Trophoblast cell (in vitro differentiated cells and primary cell): ENCODE measurements at regions not wholly inside any gene's neighbourhood (a gene's known extent, or its start where the extent isn't known, plus 50 kb on each side); places are given as distances from the start of the nearest gene placed in this dataset.
A peak's percentile ranks its signal among the peaks of the same experiment; 100 is the strongest.

Experiments
- DNase-seq, 2 donors: peaks; one replicate each; pipeline ENCODE4 v3.0.0-alpha.2; 2016
- H2AFZ ChIP-seq: 2 replicates; pipeline ENCODE4 v1.6.1; 2013; ENCODE audit warnings: low read length, moderate library complexity, mild to moderate bottlenecking; ENCODE audit not compliant: insufficient read depth, poor library complexity
- H2AK5ac ChIP-seq: 2 replicates; pipeline ENCODE4 v1.6.1; 2013; ENCODE audit warnings: mild to moderate bottlenecking, low read length
- H2BK120ac ChIP-seq: 2 replicates; pipeline ENCODE4 v1.6.1; 2013; ENCODE audit warnings: low read length, mild to moderate bottlenecking, moderate library complexity; ENCODE audit not compliant: insufficient read depth, poor library complexity
- H2BK12ac ChIP-seq: 2 replicates; pipeline ENCODE4 v1.6.1; 2013; ENCODE audit warnings: mild to moderate bottlenecking, low read length, moderate library complexity
- H2BK5ac ChIP-seq: 2 replicates; pipeline ENCODE4 v1.6.1; 2013; ENCODE audit warnings: low read length, low read depth, moderate library complexity, mild to moderate bottlenecking; ENCODE audit not compliant: poor library complexity
- H3K14ac ChIP-seq: 2 replicates; pipeline ENCODE4 v1.6.1; 2013; ENCODE audit warnings: mild to moderate bottlenecking, low read length
- H3K18ac ChIP-seq: 2 replicates; pipeline ENCODE4 v1.6.1; 2013; ENCODE audit warnings: mild to moderate bottlenecking, low read length
- H3K23ac ChIP-seq: 2 replicates; pipeline ENCODE4 v1.6.1; 2013; ENCODE audit warnings: low read length
- H3K27ac ChIP-seq: 2 replicates; pipeline ENCODE4 v1.5.1; 2013; ENCODE audit warnings: low read depth, mild to moderate bottlenecking, inconsistent platforms, low read length, moderate library complexity
- H3K27me3 ChIP-seq: 2 replicates; pipeline ENCODE4 v1.6.1; 2013; ENCODE audit warnings: inconsistent platforms, mild to moderate bottlenecking, low read length, moderate library complexity; ENCODE audit not compliant: insufficient read depth
- H3K36me3 ChIP-seq, 2 experiments: 1 replicate in 1 of 2; 2 replicates in 1 of 2; pipeline ENCODE4 v1.6.1; 2013; ENCODE audit warnings: low read length in 2 of 2, mild to moderate bottlenecking in 2 of 2, moderate library complexity in 1 of 2; ENCODE audit not compliant: insufficient read depth in 2 of 2, control insufficient read depth in 1 of 2
- H3K4ac ChIP-seq: 2 replicates; pipeline ENCODE4 v1.6.1; 2013; ENCODE audit warnings: low read depth, mild to moderate bottlenecking, low read length, moderate library complexity
- H3K4me1 ChIP-seq, 2 experiments: 1 replicate in 1 of 2; 2 replicates in 1 of 2; pipeline ENCODE4 v1.6.1; 2013; ENCODE audit warnings: low read length in 2 of 2, mild to moderate bottlenecking in 2 of 2, moderate library complexity in 1 of 2; ENCODE audit not compliant: insufficient read depth in 2 of 2, control insufficient read depth in 1 of 2
- H3K4me2 ChIP-seq: 2 replicates; pipeline ENCODE4 v1.6.1; 2013; ENCODE audit warnings: inconsistent platforms, mild to moderate bottlenecking, low read length, moderate library complexity
- H3K4me3 ChIP-seq: 2 replicates; pipeline ENCODE4 v1.5.1; 2013; ENCODE audit warnings: mild to moderate bottlenecking, low read depth, low read length, inconsistent platforms
- H3K79me1 ChIP-seq: one replicate; pipeline ENCODE4 v1.6.1; 2013; ENCODE audit warnings: low read length
- H3K79me2 ChIP-seq: 2 replicates; pipeline ENCODE4 v1.6.1; 2013; ENCODE audit warnings: low read length, mild to moderate bottlenecking; ENCODE audit not compliant: control insufficient read depth, insufficient read depth, poor library complexity
- H3K9ac ChIP-seq: 2 replicates; pipeline ENCODE4 v1.6.1; 2013; ENCODE audit warnings: mild to moderate bottlenecking, low read length
- H3K9me3 ChIP-seq: 2 replicates; pipeline ENCODE4 v1.6.1; 2013; ENCODE audit warnings: low read depth, mild to moderate bottlenecking, control low read depth, inconsistent platforms, low read length; ENCODE audit not compliant: insufficient read depth
- H4K12ac ChIP-seq: 2 replicates; pipeline ENCODE4 v1.6.1; 2013; ENCODE audit warnings: low read depth, mild to moderate bottlenecking, low read length, moderate library complexity
- H4K8ac ChIP-seq: 2 replicates; pipeline ENCODE4 v1.6.1; 2013; ENCODE audit warnings: low read depth, mild to moderate bottlenecking, low read length, moderate library complexity
- H4K91ac ChIP-seq: one replicate; pipeline ENCODE4 v1.6.1; 2013; ENCODE audit warnings: low read depth, mild to moderate bottlenecking, low read length, moderate library complexity
- WGBS: extraction: QIAGEN DNeasy Blood & Tissue Kit; methylation state at CpG from one replicate; pipeline ENCODE4 v1.1.7; 2013; ENCODE audit warnings: missing lambda C conversion rate; ENCODE audit not compliant: insufficient read length, insufficient coverage; ENCODE audit errors: extremely low coverage; 5-methylcytosine and 5-hydroxymethylcytosine counted together

GRCh38 chr1:219442611-219443061 is 170.3 kb downstream of the ZC3H11B start:
- Histone ChIP-seq H3K27me3 (no peaks in the 10 kb centered on the region), H3K4me1 (no peaks in the 10 kb centered on the region), H3K4ac (no peak overlapping the region), H2BK120ac (no peak overlapping the region), H2AFZ (no peak overlapping the region), H4K12ac (no peak overlapping the region), H3K4me2 (no peak overlapping the region), H3K4me3 (no peak overlapping the region), H3K27ac (no peak overlapping the region), H4K8ac (no peak overlapping the region), H3K18ac (no peak overlapping the region), H3K79me1 (no peaks in the 10 kb centered on the region), H2BK5ac (no peak overlapping the region), H3K36me3 (no peaks in the 10 kb centered on the region), H3K14ac (no peak overlapping the region), H3K79me2 (no peaks in the 10 kb centered on the region), H4K91ac (no peak overlapping the region), H3K9me3 (no peaks in the 10 kb centered on the region), H3K9ac (no peak overlapping the region), H2AK5ac (no peak overlapping the region), H3K23ac (no peak overlapping the region), H2BK12ac (no peak overlapping the region)
- no peak for DNase-seq
- WGBS: no CpG with 5 or more reads among the region's 4 CpGs

- Histone ChIP-seq H3K18ac (no peak overlapping the region), H2BK12ac (no peak overlapping the region), H3K23ac (no peak overlapping the region), H3K27ac (no peak overlapping the region), H3K4me1 (no peaks in the 10 kb centered on the region), H3K36me3 (no peaks in the 10 kb centered on the region), H2AFZ (no peak overlapping the region), H3K9me3 (no peaks in the 10 kb centered on the region), H3K4me3 (no peak overlapping the region), H3K14ac (no peak overlapping the region), H2AK5ac (no peak overlapping the region), H4K8ac (no peak overlapping the region), H3K27me3 (no peaks in the 10 kb centered on the region), H3K4ac (no peak overlapping the region), H3K9ac (no peak overlapping the region), H2BK120ac (no peak overlapping the region), H2BK5ac (no peak overlapping the region), H3K4me2 (no peak overlapping the region), H4K12ac (no peak overlapping the region), H3K79me1 (no peaks in the 10 kb centered on the region), H4K91ac (no peak overlapping the region), H3K79me2 (no peaks in the 10 kb centered on the region)
- DNase-seq: no peak
Observed at GRCh38 chr1:219441884-219442283, 171.0 kb downstream of the ZC3H11B start.

- Histone ChIP-seq H4K8ac (no peak overlapping the region), H3K27ac (no peak overlapping the region), H3K23ac (no peak overlapping the region), H4K91ac (no peak overlapping the region), H3K9ac (no peak overlapping the region), H2BK5ac (no peak overlapping the region), H4K12ac (no peak overlapping the region), H3K4me1 (no peaks in the 10 kb centered on the region), H3K4ac (no peak overlapping the region), H2BK12ac (no peak overlapping the region), H3K4me3 (no peak overlapping the region), H3K79me2 (no peaks in the 10 kb centered on the region), H2AK5ac (no peak overlapping the region), H3K18ac (no peak overlapping the region), H3K36me3 (no peaks in the 10 kb centered on the region), H3K27me3 (no peaks in the 10 kb centered on the region), H3K4me2 (no peak overlapping the region), H3K14ac (no peak overlapping the region), H2BK120ac (no peak overlapping the region), H3K79me1 (no peaks in the 10 kb centered on the region), H2AFZ (no peak overlapping the region), H3K9me3 (no peaks in the 10 kb centered on the region)
- peak in 1 of 2 donors; percentile 43 for DNase-seq
- no CpG with 5 or more reads among the region's 2 CpGs for WGBS
Observed at GRCh38 chr1:219439376-219439775, 173.5 kb downstream of the ZC3H11B start.

GRCh38 chr1:219438386-219438785 is 174.5 kb downstream of the ZC3H11B start:
- Histone ChIP-seq H2BK5ac (no peak overlapping the region), H2AFZ (no peak overlapping the region), H3K27ac (no peak overlapping the region), H2BK120ac (no peak overlapping the region), H3K9ac (no peak overlapping the region), H4K91ac (no peak overlapping the region), H2AK5ac (no peak overlapping the region), H4K8ac (no peak overlapping the region), H3K27me3 (no peaks in the 10 kb centered on the region), H3K4me3 (no peak overlapping the region), H2BK12ac (no peak overlapping the region), H3K4me1 (no peaks in the 10 kb centered on the region), H3K79me1 (no peaks in the 10 kb centered on the region), H3K14ac (no peak overlapping the region), H3K4me2 (no peak overlapping the region), H3K23ac (no peak overlapping the region), H3K4ac (no peak overlapping the region), H4K12ac (no peak overlapping the region), H3K36me3 (peaks cover 0 to 1% of the 10 kb centered on the region in 2 experiments), H3K79me2 (no peaks in the 10 kb centered on the region), H3K18ac (no peak overlapping the region), H3K9me3 (no peaks in the 10 kb centered on the region)
- no peak for DNase-seq
- no CpG with 5 or more reads among the region's 3 CpGs for WGBS
